ENCODE measurements at regions not wholly inside any gene's neighbourhood (a gene's known extent, or its start where the extent isn't known, plus 50 kb on each side); places are given as distances from the start of the nearest gene placed in this dataset.

- H3K4me1 ChIP-seq (ENCODE audit: control insufficient read depth in 1 of 2, insufficient read depth in 2 of 2, low read length in 2 of 2): no peaks in the 10 kb centered on the region
- intact Hi-C loops (cut with micrococcal nuclease): no loop called here
- no peaks in the 10 kb centered on the region for H3K36me3 ChIP-seq (ENCODE audit: control insufficient read depth in 1 of 2, insufficient read depth in 2 of 2, low read length in 2 of 2)
- H3K27ac ChIP-seq (ENCODE audit: low read depth, low read length): no peak overlapping the region
- H3K4me3 ChIP-seq (replicated peaks in 1 of 2; ENCODE audit: low read depth in 1 of 2, low read length in 2 of 2): no peak overlapping the region
- no peak overlapping the region for H3K4me2 ChIP-seq (ENCODE audit: low read length)
- TF ChIP-seq SRF (IDR thresholded peaks at IDR 0.05; ENCODE audit: low read depth): no peak
- TF ChIP-seq EZH2 (IDR thresholded peaks at IDR 0.05): no peak
- TF ChIP-seq ZFX (IDR thresholded peaks at IDR 0.05): no peak
- no peak for TF ChIP-seq ATF3 (IDR thresholded peaks at IDR 0.05)
- no peak for TF ChIP-seq CTCF (IDR thresholded peaks at IDR 0.05 in 2 of 3, conservative IDR thresholded peaks at IDR 0.05 in 1 of 3; ENCODE audit: borderline replicate concordance in 1 of 3, insufficient read depth in 1 of 3, low read depth in 2 of 3, low read length in 2 of 3)
- no peak for TF ChIP-seq RAD21 (IDR thresholded peaks at IDR 0.05; ENCODE audit: low read depth)
- TF ChIP-seq FOSL1 (IDR thresholded peaks at IDR 0.05; ENCODE audit: low read depth): no peak
- TF ChIP-seq REST (IDR thresholded peaks at IDR 0.05; ENCODE audit: low read depth): no peak
- no peak for TF ChIP-seq CBX3 (IDR thresholded peaks at IDR 0.05; ENCODE audit: low read depth)
- TF ChIP-seq ELF1 (IDR thresholded peaks at IDR 0.05; ENCODE audit: borderline replicate concordance, low read depth): no peak
- no peak for TF ChIP-seq CEBPB (IDR thresholded peaks at IDR 0.05; ENCODE audit: low read depth)
- TF ChIP-seq SP1 (IDR thresholded peaks at IDR 0.05; ENCODE audit: low read depth): no peak
- no peak for TF ChIP-seq JUND (IDR thresholded peaks at IDR 0.05)
- no peak for TF ChIP-seq POLR2AphosphoS5 (IDR thresholded peaks at IDR 0.05; ENCODE audit: low read depth, low read length)
- no peak for TF ChIP-seq YY1 (IDR thresholded peaks at IDR 0.05; ENCODE audit: extremely low read depth, insufficient replicate concordance, low read depth, low read length)
- TF ChIP-seq TCF7L2 (IDR thresholded peaks at IDR 0.05; ENCODE audit: borderline replicate concordance, extremely low read depth, insufficient read depth, insufficient read length): no peak
- no peak for TF ChIP-seq POLR2A (IDR thresholded peaks at IDR 0.05; ENCODE audit: borderline replicate concordance, extremely low read depth, insufficient read depth, insufficient read length)
- BruUV-seq (replicated peaks): no TSS peak
- no peaks in the 10 kb centered on the region for H3K9me2 ChIP-seq (ENCODE audit: insufficient read depth)
- ChIA-PET CTCF (no interaction called here), RAD21 (ENCODE audit: low non-redundant PET in 1 of 2, low total read pairs in 2 of 2, uncharacterized antibody in 2 of 2, unreplicated experiment in 2 of 2) (no interaction called here), POLR2A (no interaction called here)
- H2AFZ ChIP-seq (ENCODE audit: low read depth, low read length, poor library complexity, severe bottlenecking): no peak overlapping the region
- H3K9ac ChIP-seq (ENCODE audit: low read length): no peak overlapping the region
- H4K20me1 ChIP-seq (ENCODE audit: insufficient read depth): no peaks in the 10 kb centered on the region
- no peak for ATAC-seq
- H3K27me3 ChIP-seq (ENCODE audit: insufficient read depth, low read length): no peaks in the 10 kb centered on the region
- no peaks in the 10 kb centered on the region for H3K79me2 ChIP-seq (ENCODE audit: insufficient read depth, low read length)
- no peaks in the 10 kb centered on the region for H3K9me3 ChIP-seq (ENCODE audit: control insufficient read depth in 1 of 2, insufficient read depth in 1 of 2, low read depth in 1 of 2, low read length in 2 of 2)
- no peak for DNase-seq (ENCODE audit: low read depth, low spot score)
These were observed 436.9 kb upstream of the IMPG1 start for GRCh38 chr6:76509397-76509796.
